ENCODE measurements at regions not wholly inside any gene's neighbourhood (a gene's known extent, or its start where the extent isn't known, plus 50 kb on each side); places are given as distances from the start of the nearest gene placed in this dataset.
"Not testable (repeated sequence)": the region's sequence is repeated elsewhere in the genome, so short reads cannot be mapped to it uniquely, and the experiment has no call there.

- DNase-seq (ENCODE audit: low spot score) (no peak), FAIRE-seq (no peak), ATAC-seq (no peak)
- 5% methylated on average over 2 of the region's 2 CpGs for WGBS (ENCODE audit: low lambda C conversion rate)
- H3K9me3 ChIP-seq (ENCODE audit: low read length), result no peaks in the 10 kb centered on the region
- no peak for TF ChIP-seq ZNF570 (CRISPR knock-in tag; IDR thresholded peaks at IDR 0.05; ENCODE audit: borderline replicate concordance)
- no peak for TF ChIP-seq ZNF850 (CRISPR knock-in tag; conservative IDR thresholded peaks at IDR 0.05)
- no peak for TF ChIP-seq ZBTB10 (CRISPR knock-in tag; IDR thresholded peaks at IDR 0.05; ENCODE audit: borderline replicate concordance)
- no peak for TF ChIP-seq CEBPG (CRISPR knock-in tag; IDR thresholded peaks at IDR 0.05)
- intact Hi-C loops (cut with micrococcal nuclease; ENCODE audit: unreplicated experiment), result no loop called here
- H2AFZ ChIP-seq (ENCODE audit: low read length), result no peak overlapping the region
- no peak overlapping the region for H3K9ac ChIP-seq (ENCODE audit: insufficient read depth, low read depth, low read length)
- H3K27ac ChIP-seq (ENCODE audit: extremely low read length, insufficient read depth, low read length), result no peak overlapping the region
- H3K36me3 ChIP-seq (replicated peaks in 1 of 2; ENCODE audit: control insufficient read depth in 1 of 2, insufficient read depth in 2 of 2, low read length in 2 of 2), result no peaks in the 10 kb centered on the region
- ChIA-PET CTCF (ENCODE audit: low intra/inter-chr PET ratio, low total read pairs) (no interaction called here), POLR2A (no interaction called here)
- in situ Hi-C loops (cut with HindIII; ENCODE audit: extremely low pct_ligation_motif_present, low pct_unique_long_range_greater_than_20kb), result no loop called here
- H3K4me2 ChIP-seq (ENCODE audit: low read depth, low read length), result no peak overlapping the region
- no peaks in the 10 kb centered on the region for H4K20me1 ChIP-seq (ENCODE audit: insufficient read depth, low read length)
- H3K4me3 ChIP-seq (replicated peaks in 1 of 3; ENCODE audit: insufficient read depth in 1 of 3, low read depth in 2 of 3, low read length in 3 of 3), result no peak overlapping the region
- no TSS peak for BruUV-seq (replicated peaks)
- H3K4me1 ChIP-seq (ENCODE audit: insufficient read depth, low read length), result no peaks in the 10 kb centered on the region
- no peaks in the 10 kb centered on the region for H3K27me3 ChIP-seq (ENCODE audit: control insufficient read depth in 1 of 2, insufficient read depth in 2 of 2, low read length in 2 of 2)
- H3K79me2 ChIP-seq (ENCODE audit: insufficient read depth, low read length), result no peaks in the 10 kb centered on the region
These were observed 225.4 kb downstream of the FRK start for GRCh38 chr6:115835314-115835713.

- FAIRE-seq; H3K27me3 ChIP-seq (ENCODE audit: control insufficient read depth in 1 of 2, insufficient read depth in 2 of 2, low read length in 2 of 2); POLR2A ChIA-PET; in situ Hi-C loops (cut with HindIII; ENCODE audit: extremely low pct_ligation_motif_present, low pct_unique_long_range_greater_than_20kb); H2AFZ ChIP-seq (ENCODE audit: low read length); DNase-seq (ENCODE audit: low spot score); H3K27ac ChIP-seq (ENCODE audit: extremely low read length, insufficient read depth, low read length); BruUV-seq (replicated peaks); intact Hi-C loops (cut with micrococcal nuclease; ENCODE audit: unreplicated experiment); H3K79me2 ChIP-seq (ENCODE audit: insufficient read depth, low read length); CTCF ChIA-PET (ENCODE audit: low intra/inter-chr PET ratio, low total read pairs); H4K20me1 ChIP-seq (ENCODE audit: insufficient read depth, low read length); H3K36me3 ChIP-seq (replicated peaks in 1 of 2; ENCODE audit: control insufficient read depth in 1 of 2, insufficient read depth in 2 of 2, low read length in 2 of 2); H3K4me2 ChIP-seq (ENCODE audit: low read depth, low read length); H3K4me3 ChIP-seq (replicated peaks in 1 of 3; ENCODE audit: insufficient read depth in 1 of 3, low read depth in 2 of 3, low read length in 3 of 3); H3K9me3 ChIP-seq (ENCODE audit: low read length); ATAC-seq; H3K4me1 ChIP-seq (ENCODE audit: insufficient read depth, low read length); H3K9ac ChIP-seq (ENCODE audit: insufficient read depth, low read depth, low read length): not testable (repeated sequence)
- 100% methylated on average over 5 of the region's 27 CpGs for WGBS (ENCODE audit: low lambda C conversion rate)
These were observed 226.1 kb downstream of the FRK start for GRCh38 chr6:115834542-115834941.

Measured in HepG2 (cell line).